CD4-positive, alpha-beta T cell (primary cell): ENCODE measurements at regions not wholly inside any gene's neighbourhood (a gene's known extent, or its start where the extent isn't known, plus 50 kb on each side); places are given as distances from the start of the nearest gene placed in this dataset.
"Not testable (repeated sequence)": the region's sequence is repeated elsewhere in the genome, so short reads cannot be mapped to it uniquely, and the experiment has no call there.

Source experiments
- ATAC-seq: fragments of 200-7000 bp; cut with Tn5 transposase; one replicate; pipeline ENCODE4 v1.10.0; 2022; ENCODE audit warnings: mild to moderate bottlenecking; ENCODE audit not compliant: poor library complexity
- CTCF ChIA-PET: fragments of 350-600 bp; sonication (Branson Sonifier 250); formaldehyde crosslinking; loops from one replicate; lab custom pipeline; 2021; ENCODE audit warnings: antibody characterized with exemption, inconsistent platforms; lab: Charles Lee
- POLR2A ChIA-PET: fragments of 350-600 bp; sonication (Branson Sonifier 250); formaldehyde crosslinking; loops from one replicate; lab custom pipeline; 2021; ENCODE audit warnings: antibody characterized with exemption, inconsistent platforms; lab: Charles Lee
- DNase-seq, 14 experiments: peaks; one replicate each; pipeline ENCODE4 v3.0.0-alpha.2; 2013 to 2020; ENCODE audit warnings: mixed read lengths in 2 of 14
- H3K27ac ChIP-seq, 2 donors: one replicate each; pipeline versions ENCODE4 v1.5.1 to v1.7.0; 2013; ENCODE audit warnings: low read length in 2 of 2, low read depth in 1 of 2, mild to moderate bottlenecking in 1 of 2
- H3K27me3 ChIP-seq, 2 experiments: 1 replicate in 1 of 2; 2 replicates in 1 of 2; pipeline versions ENCODE4 v1.6.1 to v1.7.0; 2013; ENCODE audit warnings: low read length in 2 of 2, control low read depth in 1 of 2, mild to moderate bottlenecking in 1 of 2, moderate library complexity in 1 of 2; ENCODE audit not compliant: insufficient read depth in 2 of 2, control insufficient read depth in 1 of 2
- H3K36me3 ChIP-seq: one replicate; pipeline ENCODE4 v1.6.1; 2013; ENCODE audit warnings: low read length, control low read depth; ENCODE audit not compliant: insufficient read depth
- H3K4me1 ChIP-seq: one replicate; pipeline ENCODE4 v1.6.1; 2013; ENCODE audit warnings: low read length, control low read depth; ENCODE audit not compliant: insufficient read depth
- H3K4me3 ChIP-seq: one replicate; pipeline ENCODE4 v1.5.1; 2013; ENCODE audit warnings: mild to moderate bottlenecking, low read length, moderate library complexity
- H3K9me3 ChIP-seq, 2 experiments: 1 replicate in 1 of 2; 2 replicates in 1 of 2; pipeline versions ENCODE4 v1.6.1 to v1.7.0; 2013; ENCODE audit warnings: low read length in 2 of 2, mild to moderate bottlenecking in 2 of 2, control low read depth in 1 of 2, moderate library complexity in 1 of 2; ENCODE audit not compliant: control insufficient read depth in 1 of 2, insufficient read depth in 1 of 2
- H3K27ac Mint-ChIP-seq: one replicate; pipeline ENCODE4 v1.8.0; 2020; ENCODE audit warnings: mixed read lengths
- H3K27me3 Mint-ChIP-seq: one replicate; pipeline ENCODE4 v1.8.0; 2021; ENCODE audit warnings: mixed read lengths
- H3K36me3 Mint-ChIP-seq: one replicate; pipeline ENCODE4 v1.8.0; 2021; ENCODE audit warnings: low read depth, mixed read lengths
- H3K4me1 Mint-ChIP-seq: one replicate; pipeline ENCODE4 v1.8.0; 2021; ENCODE audit warnings: low read depth, mixed read lengths
- H3K4me3 Mint-ChIP-seq: one replicate; pipeline ENCODE4 v1.8.0; 2020; ENCODE audit warnings: mild to moderate bottlenecking, mixed read lengths
- H3K9me3 Mint-ChIP-seq: one replicate; pipeline ENCODE4 v1.8.0; 2020; ENCODE audit warnings: mixed read lengths
- CTCF ChIP-seq: fragments of 200-600 bp; IDR thresholded peaks from one replicate; pipeline ENCODE4 v1.8.0; 2022; ENCODE audit warnings: antibody characterized with exemption, mild to moderate bottlenecking
- intact Hi-C, 2 experiments: fragments of 100-400 bp; cut with DNase I in 1 of 2; cut with micrococcal nuclease in 1 of 2; formaldehyde crosslinking; loops; one replicate each; pipeline versions ENCODE4 v1.15.1 to v1.9.0; 2023 to 2025; cut with DNase I, micrococcal nuclease

GRCh38 chr2:53210538-53210937 lies 557.1 kb upstream of the CHAC2 start:
- H3K4me1 ChIP-seq = no peaks in the 10 kb centered on the region
- Mint-ChIP-seq H3K27me3 (no peaks in the 10 kb centered on the region), H3K27ac (no peak overlapping the region), H3K4me1 (no peaks in the 10 kb centered on the region), H3K4me3 (no peak overlapping the region), H3K36me3 (no peaks in the 10 kb centered on the region), H3K9me3 (peaks cover 5% of the 10 kb centered on the region)
- no peaks in the 10 kb centered on the region for H3K27me3 ChIP-seq
- DNase-seq (no peak), ATAC-seq (no peak)
- H3K9me3 ChIP-seq = no peaks in the 10 kb centered on the region
- H3K36me3 ChIP-seq = no peaks in the 10 kb centered on the region
- ChIA-PET POLR2A (no interaction called here), CTCF (no interaction called here)
- no peak overlapping the region for H3K4me3 ChIP-seq
- TF ChIP-seq CTCF = no peak
- intact Hi-C loops = no loop called here
- H3K27ac ChIP-seq = no peak overlapping the region

GRCh38 chr2:53209679-53210458 lies 557.7 kb upstream of the CHAC2 start:
- no peak overlapping the region for H3K4me3 Mint-ChIP-seq
- no peak for TF ChIP-seq CTCF

GRCh38 chr2:53208815-53209214 lies 558.8 kb upstream of the CHAC2 start:
- Histone ChIP-seq H3K9me3 (no peaks in the 10 kb centered on the region), H3K4me1 (no peaks in the 10 kb centered on the region), H3K36me3 (no peaks in the 10 kb centered on the region), H3K4me3 (no peak overlapping the region), H3K27me3 (no peaks in the 10 kb centered on the region), H3K27ac (no peak overlapping the region)
- Mint-ChIP-seq H3K4me3 (no peak overlapping the region), H3K36me3 (no peaks in the 10 kb centered on the region), H3K4me1 (no peaks in the 10 kb centered on the region), H3K9me3 (no peaks in the 10 kb centered on the region), H3K27me3 (no peaks in the 10 kb centered on the region), H3K27ac (no peak overlapping the region)
- POLR2A ChIA-PET = no interaction called here
- DNase-seq (no peak), ATAC-seq (no peak)
- TF ChIP-seq CTCF = no peak
- CTCF ChIA-PET = no interaction called here
- intact Hi-C loops = no loop called here

More at GRCh38 chr2:53209679-53210458, 557.7 kb upstream of the CHAC2 start:
- H3K4me1 ChIP-seq = no peaks in the 10 kb centered on the region
- DNase-seq (no peak), ATAC-seq (no peak)
- peaks cover 5% of the 10 kb centered on the region for H3K9me3 Mint-ChIP-seq
- H3K4me1 Mint-ChIP-seq = no peaks in the 10 kb centered on the region
- H3K27me3 ChIP-seq = no peaks in the 10 kb centered on the region
- ChIA-PET CTCF (no interaction called here), POLR2A (no interaction called here)
- H3K36me3 Mint-ChIP-seq = no peaks in the 10 kb centered on the region
- H3K36me3 ChIP-seq = no peaks in the 10 kb centered on the region
- H3K4me3 ChIP-seq = no peak overlapping the region
- no peak overlapping the region for H3K27ac ChIP-seq
- H3K9me3 ChIP-seq = no peaks in the 10 kb centered on the region
- H3K27me3 Mint-ChIP-seq = no peaks in the 10 kb centered on the region
- intact Hi-C loops = no loop called here
- H3K27ac Mint-ChIP-seq = no peak overlapping the region

GRCh38 chr2:53206226-53206625 lies 561.4 kb upstream of the CHAC2 start:
- ATAC-seq, H3K4me1 ChIP-seq, H3K4me3 ChIP-seq, CTCF ChIA-PET, H3K36me3 ChIP-seq, H3K27ac ChIP-seq, H3K36me3 Mint-ChIP-seq, H3K4me3 Mint-ChIP-seq, H3K9me3 Mint-ChIP-seq, H3K27ac Mint-ChIP-seq, DNase-seq, intact Hi-C loops, H3K27me3 ChIP-seq, POLR2A ChIA-PET, H3K27me3 Mint-ChIP-seq, H3K4me1 Mint-ChIP-seq, H3K9me3 ChIP-seq: not testable (repeated sequence)
